Dendritic cell treated with granulocyte-macrophage colony-stimulating factor and Interleukin-4, amounts not matched to agents 40 ng/mL and 50 ng/mL, for 4 days (primary cell): ENCODE measurements at regions not wholly inside any gene's neighbourhood (a gene's known extent, or its start where the extent isn't known, plus 50 kb on each side); places are given as distances from the start of the nearest gene placed in this dataset.

ENCODE experiments used
- H3K27ac Mint-ChIP-seq: one replicate; pipeline ENCODE4 v1.8.0; 2022; ENCODE audit warnings: mild to moderate bottlenecking, mixed read lengths
- H3K27me3 Mint-ChIP-seq: one replicate; pipeline ENCODE4 v1.8.0; 2022; ENCODE audit warnings: mild to moderate bottlenecking, mixed read lengths
- H3K36me3 Mint-ChIP-seq: one replicate; pipeline ENCODE4 v1.8.0; 2022; ENCODE audit warnings: low read depth, mixed read lengths
- H3K4me1 Mint-ChIP-seq: one replicate; pipeline ENCODE4 v1.8.0; 2022; ENCODE audit warnings: low read depth, mixed read lengths
- H3K4me3 Mint-ChIP-seq: one replicate; pipeline ENCODE4 v1.8.0; 2022; ENCODE audit warnings: mild to moderate bottlenecking, moderate library complexity, mixed read lengths
- H3K9me3 Mint-ChIP-seq: one replicate; pipeline ENCODE4 v1.8.0; 2022; ENCODE audit warnings: mixed read lengths
- intact Hi-C: fragments of 100-400 bp; cut with micrococcal nuclease; formaldehyde crosslinking; loops from one replicate; pipeline ENCODE4 v1.15.0; 2022

GRCh38 chr1:36730599-36730998 is 247.9 kb upstream of the CSF3R start:
- Mint-ChIP-seq H3K4me1 (peaks cover 5% of the 10 kb centered on the region), H3K9me3 (no peaks in the 10 kb centered on the region), H3K27me3 (peaks cover 27% of the 10 kb centered on the region), H3K27ac (no peak overlapping the region), H3K36me3 (no peaks in the 10 kb centered on the region), H3K4me3 (no peak overlapping the region)
- intact Hi-C loops: no loop called here

DNA sequence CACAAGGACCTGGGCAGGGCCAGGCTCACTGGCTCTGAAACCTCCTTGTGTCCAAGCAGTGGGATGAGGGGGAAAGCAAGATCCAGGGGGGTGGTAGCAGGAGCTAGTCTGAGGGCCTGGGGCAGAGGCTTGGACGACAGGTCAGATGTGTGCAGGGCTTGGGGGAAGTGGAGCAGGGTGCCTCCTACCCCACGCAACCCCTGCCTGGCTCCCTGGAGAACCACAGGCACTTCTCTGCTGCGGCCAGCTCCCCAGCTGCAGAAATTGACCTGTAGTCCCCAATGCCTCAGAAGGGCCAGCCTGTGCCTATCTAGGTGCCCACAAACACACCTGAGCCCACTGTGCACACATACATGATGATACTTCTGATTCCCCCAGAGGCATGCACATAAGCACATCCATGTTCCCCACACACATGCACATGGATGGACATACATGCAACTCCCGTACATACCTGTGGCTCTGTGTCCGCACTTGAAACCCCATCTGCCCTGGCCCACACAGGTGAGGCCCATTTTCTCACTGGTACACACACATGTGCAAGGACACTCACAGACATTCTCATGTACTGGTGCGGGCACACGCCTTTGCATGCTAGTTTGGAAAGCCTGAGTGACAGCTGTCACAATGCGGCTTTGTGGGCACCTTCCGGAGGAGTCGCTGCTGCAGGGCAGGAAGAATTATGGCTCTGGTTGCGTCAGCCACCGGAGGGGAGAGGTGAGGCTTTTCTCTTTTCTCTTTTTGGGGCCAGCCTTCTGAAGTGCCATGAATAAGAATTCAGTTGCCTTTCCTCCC is 247.2 kb upstream of the CSF3R start:
- intact Hi-C loops: no loop called here
- H3K36me3 Mint-ChIP-seq: no peaks in the 10 kb centered on the region
- H3K4me3 Mint-ChIP-seq: no peak overlapping the region
- no peaks in the 10 kb centered on the region for H3K9me3 Mint-ChIP-seq
- peaks cover 21% of the 10 kb centered on the region for H3K27me3 Mint-ChIP-seq
- peaks cover 5% of the 10 kb centered on the region for H3K4me1 Mint-ChIP-seq
- H3K27ac Mint-ChIP-seq: no peak overlapping the region

DNA sequence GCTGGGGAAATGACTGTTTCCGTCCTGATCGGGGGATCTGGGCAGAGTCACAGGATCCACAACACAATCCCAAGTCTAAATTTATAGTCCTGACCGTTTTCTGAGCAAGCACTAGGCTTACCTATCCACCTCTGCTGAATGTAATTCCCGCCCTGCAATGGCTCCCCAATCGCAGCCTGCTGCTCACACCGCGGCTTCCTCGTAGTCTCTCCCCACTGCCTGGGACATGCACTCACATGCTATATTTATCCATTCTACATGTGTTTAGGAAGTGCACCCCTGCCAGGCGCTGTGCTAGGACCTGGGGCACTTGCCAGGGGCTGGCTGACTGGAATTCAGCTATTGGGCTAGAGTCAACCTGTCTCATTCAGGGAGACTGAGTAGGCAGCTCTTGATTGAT is 246.6 kb upstream of the CSF3R start:
- H3K36me3 Mint-ChIP-seq: no peaks in the 10 kb centered on the region
- intact Hi-C loops: no loop called here
- H3K27ac Mint-ChIP-seq: no peak overlapping the region
- H3K4me1 Mint-ChIP-seq: peaks cover 5% of the 10 kb centered on the region
- no peak overlapping the region for H3K4me3 Mint-ChIP-seq
- H3K9me3 Mint-ChIP-seq: no peaks in the 10 kb centered on the region
- H3K27me3 Mint-ChIP-seq: peaks cover 21% of the 10 kb centered on the region

DNA sequence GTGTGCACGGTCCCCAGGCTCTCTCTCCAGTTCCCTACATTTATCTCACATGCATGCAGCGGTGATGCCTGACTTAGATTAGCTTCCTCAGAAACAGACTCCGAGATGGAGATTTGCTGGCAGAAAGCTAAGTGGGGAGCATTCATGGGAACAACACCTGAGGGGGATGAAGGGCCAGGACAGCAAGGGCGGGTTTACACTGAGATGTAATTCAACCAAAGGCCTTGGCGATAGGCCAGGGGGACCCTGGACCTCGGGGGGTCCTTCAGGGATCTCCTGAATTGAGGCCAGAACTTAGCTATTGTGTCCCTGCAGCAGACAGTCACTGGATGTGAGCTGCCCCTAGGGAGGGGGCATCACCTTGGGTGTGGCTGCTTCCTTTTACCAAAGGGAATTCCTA is 246.1 kb upstream of the CSF3R start:
- peaks cover 5% of the 10 kb centered on the region for H3K4me1 Mint-ChIP-seq
- no peaks in the 10 kb centered on the region for H3K9me3 Mint-ChIP-seq
- no peak overlapping the region for H3K4me3 Mint-ChIP-seq
- H3K27ac Mint-ChIP-seq: no peak overlapping the region
- peaks cover 21% of the 10 kb centered on the region for H3K27me3 Mint-ChIP-seq
- H3K36me3 Mint-ChIP-seq: no peaks in the 10 kb centered on the region
- intact Hi-C loops: no loop called here

- H3K4me1 Mint-ChIP-seq: peaks cover 5% of the 10 kb centered on the region
- H3K4me3 Mint-ChIP-seq: no peak overlapping the region
- H3K36me3 Mint-ChIP-seq: no peaks in the 10 kb centered on the region
- H3K9me3 Mint-ChIP-seq: no peaks in the 10 kb centered on the region
- intact Hi-C loops: no loop called here
- H3K27ac Mint-ChIP-seq: no peak overlapping the region
- peaks cover 25% of the 10 kb centered on the region for H3K27me3 Mint-ChIP-seq
Measured at GRCh38 chr1:36728051-36728450, 245.3 kb upstream of the CSF3R start.

DNA sequence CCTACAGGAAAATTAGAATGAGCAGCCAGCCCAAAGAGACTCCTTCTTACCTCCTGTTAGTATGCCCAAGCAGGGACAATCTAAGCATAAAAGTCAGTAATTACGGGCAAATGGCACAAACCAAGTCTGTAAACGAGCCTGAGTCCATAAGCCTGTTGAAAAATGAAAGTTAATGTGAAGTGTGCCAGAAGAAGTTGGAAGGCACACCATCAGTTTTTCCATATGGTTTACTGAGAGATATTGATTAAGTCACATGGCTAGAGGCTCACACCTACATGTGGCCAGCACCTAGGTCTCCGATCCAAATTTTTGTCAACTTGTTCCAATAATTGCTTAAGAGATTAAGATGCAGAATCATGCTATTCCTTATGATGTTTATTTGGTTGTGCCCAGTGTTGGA is 242.4 kb upstream of the CSF3R start:
- H3K4me1 Mint-ChIP-seq: no peaks in the 10 kb centered on the region
- no peak overlapping the region for H3K27ac Mint-ChIP-seq
- H3K36me3 Mint-ChIP-seq: no peaks in the 10 kb centered on the region
- no peaks in the 10 kb centered on the region for H3K9me3 Mint-ChIP-seq
- H3K27me3 Mint-ChIP-seq: peaks cover 24% of the 10 kb centered on the region
- no peak overlapping the region for H3K4me3 Mint-ChIP-seq
- intact Hi-C loops: no loop called here

- Mint-ChIP-seq H3K36me3 (no peaks in the 10 kb centered on the region), H3K27ac (no peak overlapping the region), H3K9me3 (no peaks in the 10 kb centered on the region), H3K4me3 (no peak overlapping the region), H3K4me1 (no peaks in the 10 kb centered on the region), H3K27me3 (peaks cover 23% of the 10 kb centered on the region)
- intact Hi-C loops: no loop called here
Measured at GRCh38 chr1:36723813-36724212, 241.1 kb upstream of the CSF3R start.

GRCh38 chr1:36722871-36723270 is 240.2 kb upstream of the CSF3R start:
- peaks cover 17% of the 10 kb centered on the region for H3K27me3 Mint-ChIP-seq
- H3K36me3 Mint-ChIP-seq: no peaks in the 10 kb centered on the region
- intact Hi-C loops: no loop called here
- H3K4me1 Mint-ChIP-seq: peaks cover 2% of the 10 kb centered on the region
- no peak overlapping the region for H3K4me3 Mint-ChIP-seq
- no peaks in the 10 kb centered on the region for H3K9me3 Mint-ChIP-seq
- H3K27ac Mint-ChIP-seq: no peak overlapping the region

- intact Hi-C loops: no loop called here
- H3K4me3 Mint-ChIP-seq: no peak overlapping the region
- no peaks in the 10 kb centered on the region for H3K36me3 Mint-ChIP-seq
- peaks cover 17% of the 10 kb centered on the region for H3K27me3 Mint-ChIP-seq
- H3K9me3 Mint-ChIP-seq: no peaks in the 10 kb centered on the region
- H3K27ac Mint-ChIP-seq: no peak overlapping the region
- H3K4me1 Mint-ChIP-seq: peaks cover 7% of the 10 kb centered on the region
Measured at GRCh38 chr1:36721261-36721660, 238.5 kb upstream of the CSF3R start.

- no peak overlapping the region for H3K27ac Mint-ChIP-seq
- intact Hi-C loops: no loop called here
- H3K9me3 Mint-ChIP-seq: no peaks in the 10 kb centered on the region
- peaks cover 7% of the 10 kb centered on the region for H3K4me1 Mint-ChIP-seq
- H3K4me3 Mint-ChIP-seq: no peak overlapping the region
- H3K36me3 Mint-ChIP-seq: no peaks in the 10 kb centered on the region
- peaks cover 16% of the 10 kb centered on the region for H3K27me3 Mint-ChIP-seq
Measured at GRCh38 chr1:36717431-36717830, 234.7 kb upstream of the CSF3R start.

- peaks cover 17% of the 10 kb centered on the region for H3K27me3 Mint-ChIP-seq
- no peaks in the 10 kb centered on the region for H3K36me3 Mint-ChIP-seq
- H3K27ac Mint-ChIP-seq: no peak overlapping the region
- H3K4me3 Mint-ChIP-seq: no peak overlapping the region
- H3K9me3 Mint-ChIP-seq: no peaks in the 10 kb centered on the region
- peaks cover 7% of the 10 kb centered on the region for H3K4me1 Mint-ChIP-seq
- intact Hi-C loops: no loop called here
Measured at GRCh38 chr1:36715797-36716196, 233.1 kb upstream of the CSF3R start.

DNA sequence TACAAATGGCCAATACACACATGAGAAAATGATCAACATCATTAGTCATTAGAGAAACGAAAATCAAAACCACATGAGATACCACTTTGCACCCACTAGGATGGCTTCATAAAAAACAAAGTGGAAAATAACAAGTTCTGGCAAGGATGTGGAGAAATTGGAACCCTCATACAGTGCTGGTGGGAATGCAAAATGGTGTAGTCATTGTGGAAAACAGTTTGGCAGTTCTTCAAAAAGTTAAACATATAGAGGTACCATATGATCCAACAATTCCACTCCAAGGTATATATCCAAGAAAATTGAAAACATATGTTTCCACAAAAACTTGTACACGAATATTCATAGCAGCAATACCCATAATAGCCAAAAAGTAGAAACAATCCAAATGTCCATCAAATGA is 231.6 kb upstream of the CSF3R start:
- intact Hi-C loops: no loop called here
- Mint-ChIP-seq H3K4me1 (peaks cover 7% of the 10 kb centered on the region), H3K4me3 (no peak overlapping the region), H3K27ac (no peak overlapping the region), H3K9me3 (no peaks in the 10 kb centered on the region), H3K36me3 (no peaks in the 10 kb centered on the region), H3K27me3 (peaks cover 28% of the 10 kb centered on the region)

DNA sequence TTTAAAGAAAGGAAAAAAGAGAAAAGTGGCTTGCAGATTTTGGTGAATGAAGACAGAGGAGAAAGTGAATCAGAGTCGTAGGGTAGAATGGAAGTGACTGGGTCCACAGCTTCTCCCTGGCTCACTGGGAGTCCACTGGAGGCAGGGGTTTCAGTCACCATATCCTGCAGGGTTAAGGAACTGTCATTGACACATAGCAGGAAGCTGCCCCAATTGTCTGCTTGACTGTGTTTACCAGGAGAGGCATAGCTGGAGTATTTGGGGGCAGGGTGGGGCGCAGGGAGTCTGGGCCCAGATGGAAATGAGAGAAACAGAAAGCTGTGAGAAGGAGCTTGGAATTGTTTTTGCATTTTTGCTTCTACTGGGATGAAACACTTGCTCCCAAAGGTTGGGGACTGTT is 228.8 kb upstream of the CSF3R start:
- intact Hi-C loops: no loop called here
- H3K36me3 Mint-ChIP-seq: no peaks in the 10 kb centered on the region
- H3K27ac Mint-ChIP-seq: no peak overlapping the region
- peaks cover 40% of the 10 kb centered on the region for H3K27me3 Mint-ChIP-seq
- no peak overlapping the region for H3K4me3 Mint-ChIP-seq
- H3K4me1 Mint-ChIP-seq: peaks cover 12% of the 10 kb centered on the region
- H3K9me3 Mint-ChIP-seq: no peaks in the 10 kb centered on the region

GRCh38 chr1:36710951-36711350 is 228.2 kb upstream of the CSF3R start:
- H3K36me3 Mint-ChIP-seq: no peaks in the 10 kb centered on the region
- peaks cover 18% of the 10 kb centered on the region for H3K4me1 Mint-ChIP-seq
- no peak overlapping the region for H3K27ac Mint-ChIP-seq
- H3K4me3 Mint-ChIP-seq: no peak overlapping the region
- peaks cover 45% of the 10 kb centered on the region for H3K27me3 Mint-ChIP-seq
- intact Hi-C loops: no loop called here
- no peaks in the 10 kb centered on the region for H3K9me3 Mint-ChIP-seq

GRCh38 chr1:36709869-36710481 is 227.3 kb upstream of the CSF3R start:
- H3K9me3 Mint-ChIP-seq: no peaks in the 10 kb centered on the region
- H3K27me3 Mint-ChIP-seq: peaks cover 54% of the 10 kb centered on the region
- H3K36me3 Mint-ChIP-seq: no peaks in the 10 kb centered on the region
- no peak overlapping the region for H3K27ac Mint-ChIP-seq
- intact Hi-C loops: loop anchor here (10.0 kb wide), 1 partner anchor 615 kb away; no protein-coding TSS in a partner anchor
- no peak overlapping the region for H3K4me3 Mint-ChIP-seq
- H3K4me1 Mint-ChIP-seq: peaks cover 18% of the 10 kb centered on the region
